ENCODE measurements at regions not wholly inside any gene's neighbourhood (a gene's known extent, or its start where the extent isn't known, plus 50 kb on each side); places are given as distances from the start of the nearest gene placed in this dataset.

DNA sequence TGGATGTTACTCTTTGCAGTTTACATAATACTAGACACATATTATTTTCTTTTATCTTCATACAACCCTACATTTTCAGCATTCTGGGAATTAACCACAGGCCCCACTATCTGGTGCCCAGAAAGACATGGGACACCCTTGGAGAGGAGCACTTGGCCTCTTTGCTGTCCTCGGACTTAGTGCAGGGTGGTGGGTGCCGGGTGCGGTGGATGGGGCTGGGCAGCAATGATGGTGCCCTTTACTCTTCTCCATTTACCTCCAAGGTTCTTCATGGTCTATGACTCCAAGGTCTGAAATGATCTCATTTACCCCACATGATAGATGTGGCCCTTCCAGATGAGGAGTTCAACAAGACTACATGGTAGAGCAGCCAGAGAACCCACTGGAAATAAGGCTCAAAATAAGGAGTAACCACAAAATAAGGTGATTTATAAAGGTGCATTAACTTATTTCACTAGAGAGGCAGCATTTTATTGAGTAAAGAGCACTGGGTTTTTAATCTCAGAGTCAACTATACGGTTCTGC lies 56.2 kb upstream of the IGFBP3 start:
- TF ChIP-seq, protein P1, sequence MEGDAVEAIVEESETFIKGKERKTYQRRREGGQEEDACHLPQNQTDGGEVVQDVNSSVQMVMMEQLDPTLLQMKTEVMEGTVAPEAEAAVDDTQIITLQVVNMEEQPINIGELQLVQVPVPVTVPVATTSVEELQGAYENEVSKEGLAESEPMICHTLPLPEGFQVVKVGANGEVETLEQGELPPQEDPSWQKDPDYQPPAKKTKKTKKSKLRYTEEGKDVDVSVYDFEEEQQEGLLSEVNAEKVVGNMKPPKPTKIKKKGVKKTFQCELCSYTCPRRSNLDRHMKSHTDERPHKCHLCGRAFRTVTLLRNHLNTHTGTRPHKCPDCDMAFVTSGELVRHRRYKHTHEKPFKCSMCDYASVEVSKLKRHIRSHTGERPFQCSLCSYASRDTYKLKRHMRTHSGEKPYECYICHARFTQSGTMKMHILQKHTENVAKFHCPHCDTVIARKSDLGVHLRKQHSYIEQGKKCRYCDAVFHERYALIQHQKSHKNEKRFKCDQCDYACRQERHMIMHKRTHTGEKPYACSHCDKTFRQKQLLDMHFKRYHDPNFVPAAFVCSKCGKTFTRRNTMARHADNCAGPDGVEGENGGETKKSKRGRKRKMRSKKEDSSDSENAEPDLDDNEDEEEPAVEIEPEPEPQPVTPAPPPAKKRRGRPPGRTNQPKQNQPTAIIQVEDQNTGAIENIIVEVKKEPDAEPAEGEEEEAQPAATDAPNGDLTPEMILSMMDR (IDR thresholded peaks at IDR 0.05): no peak
- no peak for TF ChIP-seq POLR2A (IDR thresholded peaks at IDR 0.05)
